T-cell (primary cell): ENCODE measurements at regions not wholly inside any gene's neighbourhood (a gene's known extent, or its start where the extent isn't known, plus 50 kb on each side); places are given as distances from the start of the nearest gene placed in this dataset.
"Not testable (repeated sequence)": the region's sequence is repeated elsewhere in the genome, so short reads cannot be mapped to it uniquely, and the experiment has no call there.

Source experiments
- ATAC-seq, 4 experiments: fragments of 200-7000 bp in 3 of 4; fragments of 150-1000 bp in 1 of 4; cut with Tn5 transposase; replicated peaks in 1 of 4; 1 replicate in 3 of 4; 2 replicates in 1 of 4; pipeline ENCODE4 v1.10.0; 2021; ENCODE audit warnings: moderate library complexity in 3 of 4, mild to moderate bottlenecking in 2 of 4, moderate number of reproducible peaks in 1 of 4
- CTCF ChIA-PET, 2 donors: fragments of 300-600 bp; sonication (Branson Sonifier 250); formaldehyde crosslinking; loops; one replicate each; lab custom pipeline; 2022; ENCODE audit warnings: antibody characterized with exemption in 2 of 2; lab: Charles Lee
- POLR2A ChIA-PET, 2 donors: fragments of 300-600 bp; sonication (Branson Sonifier 250); formaldehyde crosslinking; loops; one replicate each; lab custom pipeline; 2022; ENCODE audit warnings: antibody characterized with exemption in 2 of 2; lab: Charles Lee
- DNase-seq, 35 experiments: peaks; one replicate each; pipeline versions ENCODE4 v3.0.0 to v3.0.0-alpha.2; 2013 to 2023
- H3K27ac ChIP-seq: one replicate; pipeline ENCODE4 v1.5.1; 2013; ENCODE audit warnings: low read length
- H3K27me3 ChIP-seq, 2 experiments: replicated peaks in 1 of 2; 1 replicate in 1 of 2; 2 replicates in 1 of 2; pipeline versions ENCODE4 v1.6.1 to v1.7.0; 2013; ENCODE audit warnings: low read length in 1 of 2, mixed read lengths in 1 of 2; ENCODE audit not compliant: control insufficient read depth in 2 of 2, insufficient read depth in 2 of 2; ENCODE audit errors: extremely low read depth in 1 of 2
- H3K36me3 ChIP-seq, 2 donors: 1 replicate in 1 of 2; 2 replicates in 1 of 2; pipeline versions ENCODE4 v1.6.1 to v1.7.0; 2013; ENCODE audit warnings: low read length in 1 of 2; ENCODE audit not compliant: control insufficient read depth in 2 of 2, insufficient read depth in 1 of 2; ENCODE audit errors: extremely low read depth in 1 of 2
- H3K4me1 ChIP-seq, 2 experiments: 1 replicate in 1 of 2; 2 replicates in 1 of 2; pipeline versions ENCODE4 v1.6.1 to v1.7.0; 2013; ENCODE audit warnings: low read length in 2 of 2, mixed read lengths in 1 of 2; ENCODE audit not compliant: insufficient read depth in 2 of 2, control insufficient read depth in 1 of 2; ENCODE audit errors: extremely low read depth in 1 of 2
- H3K4me3 ChIP-seq, 2 donors: 1 replicate in 1 of 2; 2 replicates in 1 of 2; pipeline versions ENCODE4 v1.5.1 to v1.7.0; 2013; ENCODE audit warnings: mild to moderate bottlenecking in 2 of 2, low read length in 1 of 2, moderate library complexity in 1 of 2; ENCODE audit not compliant: control insufficient read depth in 1 of 2; ENCODE audit errors: extremely low read depth in 1 of 2
- H3K9me3 ChIP-seq: 2 replicates; pipeline ENCODE4 v1.7.0; 2013
- H3K27ac Mint-ChIP-seq, 2 donors: one replicate each; pipeline ENCODE4 v1.8.0; 2020 to 2021; ENCODE audit warnings: mild to moderate bottlenecking in 2 of 2, mixed read lengths in 2 of 2
- H3K27me3 Mint-ChIP-seq, 2 donors: one replicate each; pipeline ENCODE4 v1.8.0; 2021 to 2022; ENCODE audit warnings: mixed read lengths in 2 of 2
- H3K36me3 Mint-ChIP-seq: one replicate; pipeline ENCODE4 v1.8.0; 2021; ENCODE audit warnings: mixed read lengths
- H3K4me1 Mint-ChIP-seq, 3 donors: one replicate each; pipeline ENCODE4 v1.8.0; 2020 to 2022; ENCODE audit warnings: mixed read lengths in 3 of 3, mild to moderate bottlenecking in 1 of 3
- H3K4me3 Mint-ChIP-seq, 3 donors: one replicate each; pipeline ENCODE4 v1.8.0; 2020 to 2022; ENCODE audit warnings: mild to moderate bottlenecking in 3 of 3, mixed read lengths in 3 of 3, moderate library complexity in 3 of 3
- H3K9me3 Mint-ChIP-seq, 3 donors: one replicate each; pipeline ENCODE4 v1.8.0; 2020 to 2022; ENCODE audit warnings: mixed read lengths in 3 of 3
- WGBS: methylation state at CpG from one replicate; pipeline ENCODE4 v1.1.5; 2013; ENCODE audit warnings: missing lambda C conversion rate; ENCODE audit not compliant: insufficient coverage; 5-methylcytosine and 5-hydroxymethylcytosine counted together

GRCh38 chr3:125766285-125766826, 171.1 kb upstream of the OSBPL11 start:
- CTCF ChIA-PET: interaction anchor here (0.5 to 0.6 kb wide), 3 partner anchors 292 to 1515 kb away, joined by 3 to 4 read pairs (median 3); no protein-coding TSS in a partner anchor
- H3K4me1 ChIP-seq, H3K9me3 Mint-ChIP-seq, POLR2A ChIA-PET, H3K27ac ChIP-seq, H3K9me3 ChIP-seq, H3K36me3 Mint-ChIP-seq, H3K36me3 ChIP-seq, H3K27ac Mint-ChIP-seq, H3K4me1 Mint-ChIP-seq: not testable (repeated sequence)
- H3K27me3 Mint-ChIP-seq: peaks cover 24 to 26% of the 10 kb centered on the region in 2 donors
- WGBS: under 1% methylated on average over 43 of the region's 54 CpGs
- DNase-seq (peak in 34 of 35 experiments; percentile 9 to 77 (median 40)), ATAC-seq (peak in 2 of 4 experiments; percentile 40 to 54)
- peak overlapping the region in 1 of 2 donors; percentile 50 for H3K4me3 ChIP-seq
- peaks cover 0 to 23% of the 10 kb centered on the region in 2 experiments for H3K27me3 ChIP-seq
- peak overlapping the region; percentile 62 to 78 (median 75) for H3K4me3 Mint-ChIP-seq

GRCh38 chr3:125766931-125767330, 171.6 kb upstream of the OSBPL11 start:
- Histone ChIP-seq H3K27me3 (peaks cover 0 to 23% of the 10 kb centered on the region in 2 experiments), H3K4me3 (peak overlapping the region in 1 of 2 donors; percentile 50)
- H3K27ac ChIP-seq, H3K9me3 ChIP-seq, H3K4me1 ChIP-seq, POLR2A ChIA-PET, H3K9me3 Mint-ChIP-seq, H3K36me3 Mint-ChIP-seq, H3K4me1 Mint-ChIP-seq, H3K36me3 ChIP-seq, ATAC-seq, H3K27ac Mint-ChIP-seq: not testable (repeated sequence)
- peak overlapping the region; percentile 64 to 81 (median 78) for H3K4me3 Mint-ChIP-seq
- DNase-seq: peak in 11 of 35 experiments; percentile 2 to 34 (median 17)
- H3K27me3 Mint-ChIP-seq: peaks cover 23 to 26% of the 10 kb centered on the region in 2 donors
- CTCF ChIA-PET: interaction anchor here (0.5 to 0.6 kb wide), 3 partner anchors 291 to 1516 kb away, joined by 3 to 4 read pairs (median 3); no protein-coding TSS in a partner anchor
- 0% methylated on average over 4 of the region's 23 CpGs for WGBS

- Histone ChIP-seq H3K4me3 (no peak overlapping the region), H3K4me1 (peaks cover 0 to 7% of the 10 kb centered on the region in 2 experiments), H3K27ac (no peak overlapping the region), H3K9me3 (no peaks in the 10 kb centered on the region), H3K36me3 (no peaks in the 10 kb centered on the region), H3K27me3 (peaks cover 0 to 23% of the 10 kb centered on the region in 2 experiments)
- Mint-ChIP-seq H3K4me1 (peaks cover 5 to 8% (median 8%) of the 10 kb centered on the region in 3 donors), H3K36me3 (no peaks in the 10 kb centered on the region), H3K9me3 (no peaks in the 10 kb centered on the region), H3K4me3 (peak overlapping the region; percentile 64 to 81 (median 78)), H3K27ac (no peak overlapping the region), H3K27me3 (peaks cover 21 to 26% of the 10 kb centered on the region in 2 donors)
- ChIA-PET CTCF (no interaction called here), POLR2A (no interaction called here)
- WGBS: 90% methylated on average over 9 of the region's 14 CpGs
- ATAC-seq: no peak
- DNase-seq: no peak
Observed at GRCh38 chr3:125767641-125768040, 172.3 kb upstream of the OSBPL11 start.

GRCh38 chr3:125768821-125769220, 173.5 kb upstream of the OSBPL11 start:
- H3K4me3 ChIP-seq, CTCF ChIA-PET, H3K9me3 Mint-ChIP-seq, H3K9me3 ChIP-seq, H3K4me1 Mint-ChIP-seq, H3K4me3 Mint-ChIP-seq, H3K36me3 Mint-ChIP-seq, H3K36me3 ChIP-seq, H3K27ac ChIP-seq, ATAC-seq, POLR2A ChIA-PET, DNase-seq, H3K27ac Mint-ChIP-seq, H3K4me1 ChIP-seq: not testable (repeated sequence)
- H3K27me3 ChIP-seq: peaks cover 0 to 21% of the 10 kb centered on the region in 2 experiments
- peaks cover 18 to 22% of the 10 kb centered on the region in 2 donors for H3K27me3 Mint-ChIP-seq
- 64% methylated on average over 4 of the region's 7 CpGs for WGBS

GRCh38 chr3:125771506-125771905, 176.2 kb upstream of the OSBPL11 start:
- DNase-seq, H3K4me1 ChIP-seq: not testable (repeated sequence)

GRCh38 chr3:125774433-125775034, 179.2 kb upstream of the OSBPL11 start:
- H3K27ac Mint-ChIP-seq, DNase-seq, H3K36me3 Mint-ChIP-seq: not testable (repeated sequence)

More at GRCh38 chr3:125771506-125771905, 176.2 kb upstream of the OSBPL11 start:
- H3K27me3 Mint-ChIP-seq, H3K36me3 Mint-ChIP-seq, ATAC-seq, H3K36me3 ChIP-seq, CTCF ChIA-PET, H3K9me3 ChIP-seq, H3K4me3 ChIP-seq, H3K4me3 Mint-ChIP-seq, H3K9me3 Mint-ChIP-seq, H3K4me1 Mint-ChIP-seq, H3K27ac ChIP-seq, H3K27ac Mint-ChIP-seq, POLR2A ChIA-PET: not testable (repeated sequence)
- 100% methylated on average over 2 of the region's 13 CpGs for WGBS
- peaks cover 0 to 10% of the 10 kb centered on the region in 2 experiments for H3K27me3 ChIP-seq

More at GRCh38 chr3:125774433-125775034, 179.2 kb upstream of the OSBPL11 start:
- H3K4me3 ChIP-seq, H3K9me3 ChIP-seq, H3K27me3 Mint-ChIP-seq, H3K27ac ChIP-seq, H3K4me3 Mint-ChIP-seq, H3K4me1 Mint-ChIP-seq, ATAC-seq, POLR2A ChIA-PET, H3K9me3 Mint-ChIP-seq, CTCF ChIA-PET, H3K27me3 ChIP-seq, H3K36me3 ChIP-seq, H3K4me1 ChIP-seq: not testable (repeated sequence)
- no CpG with 5 or more reads among the region's 7 CpGs for WGBS
